NCI-H2029 (cell line): ENCODE measurements at regions not wholly inside any gene's neighbourhood (a gene's known extent, or its start where the extent isn't known, plus 50 kb on each side); places are given as distances from the start of the nearest gene placed in this dataset.

Experiments used
- DNase-seq: peaks from one replicate; lab custom pipeline; 2025; lab: John Stamatoyannopoulos, UW

GRCh38 chr18:55651236-55651635, 63.2 kb upstream of the TCF4 start:
- DNase-seq: no peak

GRCh38 chr18:55650363-55650870, 62.4 kb upstream of the TCF4 start:
- no peak for DNase-seq

- DNase-seq: no peak
These were observed 59.3 kb upstream of the TCF4 start for GRCh38 chr18:55647331-55647730.

- DNase-seq: no peak
These were observed 54.2 kb upstream of the TCF4 start for GRCh38 chr18:55642191-55642590.

- DNase-seq: no peak
These were observed 53.5 kb upstream of the TCF4 start for GRCh38 chr18:55641486-55641885.
